Tibial nerve (tissue), 4 donors: ENCODE measurements at regions not wholly inside any gene's neighbourhood (a gene's known extent, or its start where the extent isn't known, plus 50 kb on each side); places are given as distances from the start of the nearest gene placed in this dataset.

Source experiments
- DNase-seq, 2 donors: peaks; one replicate each; pipeline ENCODE4 v3.0.0-alpha.2; 2019; ENCODE audit warnings: low spot score in 2 of 2
- H3K27ac ChIP-seq, 4 donors: fragments of 200-600 bp; sonication (generic) in 3 of 4; one replicate each; pipeline ENCODE4 v1.5.1; 2017 to 2019; ENCODE audit warnings: mild to moderate bottlenecking in 1 of 4
- H3K27me3 ChIP-seq, 2 donors: fragments of 200-600 bp; sonication (generic) in 1 of 2; one replicate each; pipeline versions ENCODE4 v1.5.1 to v1.6.0; 2017 to 2019
- H3K36me3 ChIP-seq, 3 donors: fragments of 200-600 bp; sonication (generic); one replicate each; pipeline ENCODE4 v1.5.1; 2018 to 2019
- H3K4me1 ChIP-seq, 4 donors: fragments of 200-600 bp; sonication (generic) in 3 of 4; one replicate each; pipeline ENCODE4 v1.5.1; 2017 to 2019
- H3K4me3 ChIP-seq, 4 donors: fragments of 200-600 bp; sonication (generic) in 3 of 4; one replicate each; pipeline ENCODE4 v1.5.1; 2017 to 2019; ENCODE audit warnings: mild to moderate bottlenecking in 1 of 4, moderate library complexity in 1 of 4
- H3K9me3 ChIP-seq, 4 donors: fragments of 200-600 bp; sonication (generic) in 3 of 4; one replicate each; pipeline ENCODE4 v1.5.1; 2017 to 2019
- CTCF ChIP-seq, 5 experiments: fragments of 200-600 bp in 3 of 5; fragments of 450-650 bp in 2 of 5; sonication (generic) in 3 of 5; IDR thresholded peaks; one replicate each; pipeline ENCODE4 v1.5.1; 2016 to 2019; ENCODE audit warnings: antibody characterized with exemption in 5 of 5, mild to moderate bottlenecking in 3 of 5, moderate library complexity in 2 of 5
- EP300 ChIP-seq, 2 donors: sonication (generic); formaldehyde crosslinking; IDR thresholded peaks; one replicate each; pipeline ENCODE4 v1.6.1; 2017; ENCODE audit warnings: antibody characterized with exemption in 2 of 2, mild to moderate bottlenecking in 1 of 2
- POLR2A ChIP-seq, 2 donors: fragments of 450-650 bp; IDR thresholded peaks; one replicate each; pipeline ENCODE4 v1.6.1; 2017; ENCODE audit warnings: antibody characterized with exemption in 2 of 2, mild to moderate bottlenecking in 2 of 2, moderate library complexity in 2 of 2
- WGBS, 2 donors: methylation state at CpG; one replicate each; pipeline ENCODE4 v1.1.5; 2018; 5-methylcytosine and 5-hydroxymethylcytosine counted together

GRCh38 chr9:3028535-3028934 is 184.6 kb upstream of the PUM3 start:
- 49 to 56% methylated on average over 4 of the region's 4 CpGs for WGBS, 2 donors
- no peak for TF ChIP-seq POLR2A (IDR thresholded peaks at IDR 0.05)
- TF ChIP-seq CTCF (IDR thresholded peaks at IDR 0.05) = no peak
- H3K27me3 ChIP-seq = no peaks in the 10 kb centered on the region
- H3K4me3 ChIP-seq = no peak overlapping the region
- no peaks in the 10 kb centered on the region for H3K4me1 ChIP-seq
- H3K36me3 ChIP-seq = no peaks in the 10 kb centered on the region
- no peak overlapping the region for H3K27ac ChIP-seq
- no peak for DNase-seq
- H3K9me3 ChIP-seq = no peaks in the 10 kb centered on the region

- Histone ChIP-seq H3K36me3 (no peaks in the 10 kb centered on the region), H3K27me3 (no peaks in the 10 kb centered on the region), H3K9me3 (no peaks in the 10 kb centered on the region), H3K4me3 (no peak overlapping the region), H3K4me1 (no peaks in the 10 kb centered on the region), H3K27ac (no peak overlapping the region)
- TF ChIP-seq EP300 (IDR thresholded peaks at IDR 0.05) (no peak), POLR2A (IDR thresholded peaks at IDR 0.05) (no peak), CTCF (IDR thresholded peaks at IDR 0.05) (no peak)
- DNase-seq = no peak
- 28 to 48% methylated on average over 3 of the region's 3 CpGs for WGBS, 2 donors
Observed at GRCh38 chr9:3027210-3027609, 183.3 kb upstream of the PUM3 start.

- no peak for TF ChIP-seq EP300 (IDR thresholded peaks at IDR 0.05)
- no peak for TF ChIP-seq CTCF (IDR thresholded peaks at IDR 0.05)
- TF ChIP-seq POLR2A (IDR thresholded peaks at IDR 0.05) = no peak
- Histone ChIP-seq H3K27me3 (no peaks in the 10 kb centered on the region), H3K4me1 (peaks cover 0 to 6% (median 0%) of the 10 kb centered on the region in 4 donors), H3K27ac (no peak overlapping the region), H3K9me3 (no peaks in the 10 kb centered on the region), H3K36me3 (no peaks in the 10 kb centered on the region), H3K4me3 (no peak overlapping the region)
- WGBS, 2 donors = 69 to 75% methylated on average over 3 of the region's 3 CpGs
- DNase-seq = no peak
Observed at GRCh38 chr9:3023449-3023848, 179.6 kb upstream of the PUM3 start.

- Histone ChIP-seq H3K9me3 (no peaks in the 10 kb centered on the region), H3K27me3 (no peaks in the 10 kb centered on the region), H3K27ac (no peak overlapping the region), H3K4me1 (peaks cover 0 to 6% (median 0%) of the 10 kb centered on the region in 4 donors), H3K36me3 (no peaks in the 10 kb centered on the region), H3K4me3 (no peak overlapping the region)
- TF ChIP-seq EP300 (IDR thresholded peaks at IDR 0.05) (no peak), POLR2A (IDR thresholded peaks at IDR 0.05) (no peak), CTCF (IDR thresholded peaks at IDR 0.05) (no peak)
- no peak for DNase-seq
- WGBS, 2 donors = 17 to 26% methylated on average over 5 of the region's 5 CpGs
Observed at GRCh38 chr9:3018691-3019230, 174.9 kb upstream of the PUM3 start.

GRCh38 chr9:3018071-3018470 is 174.2 kb upstream of the PUM3 start:
- H3K27ac ChIP-seq = no peak overlapping the region
- no peaks in the 10 kb centered on the region for H3K9me3 ChIP-seq
- no peak for DNase-seq
- TF ChIP-seq POLR2A (IDR thresholded peaks at IDR 0.05) (no peak), CTCF (IDR thresholded peaks at IDR 0.05) (no peak), EP300 (IDR thresholded peaks at IDR 0.05) (no peak)
- no peak overlapping the region for H3K4me3 ChIP-seq
- WGBS, 2 donors = 29 to 36% methylated on average over 2 of the region's 2 CpGs
- H3K36me3 ChIP-seq = no peaks in the 10 kb centered on the region
- H3K4me1 ChIP-seq = peaks cover 0 to 6% (median 0%) of the 10 kb centered on the region in 4 donors
- no peaks in the 10 kb centered on the region for H3K27me3 ChIP-seq
